Thymus (tissue), 11 donors: ENCODE measurements at regions not wholly inside any gene's neighbourhood (a gene's known extent, or its start where the extent isn't known, plus 50 kb on each side); places are given as distances from the start of the nearest gene placed in this dataset.
"Not testable (repeated sequence)": the region's sequence is repeated elsewhere in the genome, so short reads cannot be mapped to it uniquely, and the experiment has no call there.

Experiments used
- DNase-seq, 9 donors: peaks; one replicate each; pipeline ENCODE4 v3.0.0-alpha.2; 2013; ENCODE audit warnings: low spot score in 9 of 9, low read depth in 6 of 9, missing footprints in 1 of 9
- H3K27ac ChIP-seq, 2 donors: one replicate each; pipeline ENCODE4 v1.5.1; 2013; ENCODE audit warnings: control low read depth in 1 of 2, low read depth in 1 of 2, low read length in 1 of 2, mild to moderate bottlenecking in 1 of 2, moderate library complexity in 1 of 2
- H3K27me3 ChIP-seq, 2 donors: one replicate each; pipeline ENCODE4 v1.5.1; 2013; ENCODE audit warnings: low read length in 1 of 2; ENCODE audit not compliant: control insufficient read depth in 2 of 2, insufficient read depth in 1 of 2
- H3K36me3 ChIP-seq, 2 donors: one replicate each; pipeline ENCODE4 v1.5.1; 2013; ENCODE audit warnings: low read length in 1 of 2, mild to moderate bottlenecking in 1 of 2, moderate library complexity in 1 of 2; ENCODE audit not compliant: control insufficient read depth in 2 of 2, insufficient read depth in 2 of 2
- H3K4me1 ChIP-seq, 2 donors: one replicate each; pipeline ENCODE4 v1.5.1; 2013; ENCODE audit warnings: low read length in 2 of 2; ENCODE audit not compliant: control insufficient read depth in 2 of 2, insufficient read depth in 2 of 2
- H3K4me3 ChIP-seq, 2 donors: one replicate each; pipeline ENCODE4 v1.5.1; 2013; ENCODE audit warnings: low read length in 2 of 2, control low read depth in 1 of 2, mild to moderate bottlenecking in 1 of 2
- H3K9me3 ChIP-seq, 2 donors: one replicate each; pipeline ENCODE4 v1.5.1; 2013; ENCODE audit warnings: low read length in 1 of 2, mild to moderate bottlenecking in 1 of 2; ENCODE audit not compliant: control insufficient read depth in 2 of 2, insufficient read depth in 1 of 2
- WGBS: extraction: QIAGEN DNeasy Blood & Tissue Kit; methylation state at CpG from one replicate; pipeline ENCODE4 v1.1.7; 2013; 5-methylcytosine and 5-hydroxymethylcytosine counted together
- donor health status: healthy.

GRCh38 chr7:138309186-138309585 lies 150.9 kb upstream of the TRIM24 start:
- no peaks in the 10 kb centered on the region for H3K9me3 ChIP-seq
- H3K4me3 ChIP-seq: no peak overlapping the region
- DNase-seq: no peak
- no peaks in the 10 kb centered on the region for H3K4me1 ChIP-seq
- 95% methylated on average over 2 of the region's 2 CpGs for WGBS
- H3K27ac ChIP-seq: no peak overlapping the region
- H3K36me3 ChIP-seq: no peaks in the 10 kb centered on the region
- no peaks in the 10 kb centered on the region for H3K27me3 ChIP-seq

GRCh38 chr7:138313829-138314178 lies 146.3 kb upstream of the TRIM24 start:
- no peaks in the 10 kb centered on the region for H3K27me3 ChIP-seq
- H3K9me3 ChIP-seq: no peaks in the 10 kb centered on the region
- no peak overlapping the region for H3K27ac ChIP-seq
- no peaks in the 10 kb centered on the region for H3K4me1 ChIP-seq
- DNase-seq: no peak
- no peaks in the 10 kb centered on the region for H3K36me3 ChIP-seq
- 97% methylated on average over 2 of the region's 2 CpGs for WGBS
- H3K4me3 ChIP-seq: no peak overlapping the region

- no peaks in the 10 kb centered on the region for H3K4me1 ChIP-seq
- no peaks in the 10 kb centered on the region for H3K27me3 ChIP-seq
- H3K4me3 ChIP-seq: no peak overlapping the region
- no peak overlapping the region for H3K27ac ChIP-seq
- 92% methylated on average over 4 of the region's 4 CpGs for WGBS
- no peaks in the 10 kb centered on the region for H3K36me3 ChIP-seq
- no peaks in the 10 kb centered on the region for H3K9me3 ChIP-seq
- no peak for DNase-seq
Observed at GRCh38 chr7:138316421-138317043, 143.5 kb upstream of the TRIM24 start.

GRCh38 chr7:138317044-138317596 lies 142.9 kb upstream of the TRIM24 start:
- Histone ChIP-seq H3K36me3 (no peaks in the 10 kb centered on the region), H3K4me3 (no peak overlapping the region), H3K4me1 (no peaks in the 10 kb centered on the region), H3K9me3 (no peaks in the 10 kb centered on the region), H3K27ac (no peak overlapping the region), H3K27me3 (no peaks in the 10 kb centered on the region)
- 97% methylated on average over 5 of the region's 5 CpGs for WGBS
- no peak for DNase-seq

- Histone ChIP-seq H3K9me3 (peaks cover 0 to 10% of the 10 kb centered on the region in 2 donors), H3K4me1 (no peaks in the 10 kb centered on the region), H3K27ac (no peak overlapping the region), H3K27me3 (no peaks in the 10 kb centered on the region), H3K4me3 (no peak overlapping the region), H3K36me3 (no peaks in the 10 kb centered on the region)
- WGBS: 94% methylated on average over 6 of the region's 6 CpGs
- DNase-seq: no peak
Observed at GRCh38 chr7:138324941-138325340, 135.1 kb upstream of the TRIM24 start.

GRCh38 chr7:138325434-138325833 lies 134.6 kb upstream of the TRIM24 start:
- Histone ChIP-seq H3K4me3 (no peak overlapping the region), H3K9me3 (peaks cover 0 to 11% of the 10 kb centered on the region in 2 donors), H3K4me1 (no peaks in the 10 kb centered on the region), H3K27ac (no peak overlapping the region), H3K27me3 (no peaks in the 10 kb centered on the region), H3K36me3 (no peaks in the 10 kb centered on the region)
- DNase-seq: no peak
- WGBS: 94% methylated on average over 4 of the region's 4 CpGs

GRCh38 chr7:138328215-138328614 lies 131.8 kb upstream of the TRIM24 start:
- 91% methylated on average over 2 of the region's 2 CpGs for WGBS
- no peaks in the 10 kb centered on the region for H3K36me3 ChIP-seq

GRCh38 chr7:138332850-138333249 lies 127.2 kb upstream of the TRIM24 start:
- H3K4me3 ChIP-seq, H3K4me1 ChIP-seq, DNase-seq, H3K27ac ChIP-seq, H3K27me3 ChIP-seq, H3K36me3 ChIP-seq: not testable (repeated sequence)
- peaks cover 1 to 21% of the 10 kb centered on the region in 2 donors for H3K9me3 ChIP-seq
- 93% methylated on average over 5 of the region's 5 CpGs for WGBS

More at GRCh38 chr7:138328215-138328614, 131.8 kb upstream of the TRIM24 start:
- H3K4me1 ChIP-seq: no peaks in the 10 kb centered on the region
- H3K27me3 ChIP-seq: no peaks in the 10 kb centered on the region
- H3K27ac ChIP-seq: no peak overlapping the region
- H3K9me3 ChIP-seq: peaks cover 1 to 11% of the 10 kb centered on the region in 2 donors
- no peak for DNase-seq
- no peak overlapping the region for H3K4me3 ChIP-seq

- Histone ChIP-seq H3K4me3 (no peak overlapping the region), H3K27me3 (no peaks in the 10 kb centered on the region), H3K27ac (no peak overlapping the region), H3K9me3 (peaks cover 2 to 22% of the 10 kb centered on the region in 2 donors), H3K4me1 (no peaks in the 10 kb centered on the region), H3K36me3 (no peaks in the 10 kb centered on the region)
- no peak for DNase-seq
Observed at GRCh38 chr7:138338361-138338760, 121.7 kb upstream of the TRIM24 start.
